Gastrocnemius medialis (tissue), 4 donors: ENCODE measurements at regions not wholly inside any gene's neighbourhood (a gene's known extent, or its start where the extent isn't known, plus 50 kb on each side); places are given as distances from the start of the nearest gene placed in this dataset.

Source experiments
- POLR2A ChIP-seq, 2 donors: fragments of 450-650 bp; IDR thresholded peaks; one replicate each; pipeline ENCODE4 v1.6.1; 2017; ENCODE audit warnings: antibody characterized with exemption in 2 of 2, mild to moderate bottlenecking in 2 of 2, moderate library complexity in 2 of 2
- TF ChIP-seq, protein P1 (sequence below), 5 experiments: fragments of 450-650 bp in 3 of 5; fragments of 200-600 bp in 2 of 5; sonication (generic) in 2 of 5; IDR thresholded peaks in 4 of 5; conservative IDR thresholded peaks in 1 of 5; 1 replicate in 4 of 5; 2 replicates in 1 of 5; pipeline ENCODE4 v1.5.1; 2016 to 2019; ENCODE audit warnings: antibody characterized with exemption in 5 of 5, mild to moderate bottlenecking in 3 of 5, moderate library complexity in 3 of 5

GRCh38 chr22:47836957-47837356 lies 1074.5 kb downstream of the TBC1D22A start:
- TF ChIP-seq, protein P1, sequence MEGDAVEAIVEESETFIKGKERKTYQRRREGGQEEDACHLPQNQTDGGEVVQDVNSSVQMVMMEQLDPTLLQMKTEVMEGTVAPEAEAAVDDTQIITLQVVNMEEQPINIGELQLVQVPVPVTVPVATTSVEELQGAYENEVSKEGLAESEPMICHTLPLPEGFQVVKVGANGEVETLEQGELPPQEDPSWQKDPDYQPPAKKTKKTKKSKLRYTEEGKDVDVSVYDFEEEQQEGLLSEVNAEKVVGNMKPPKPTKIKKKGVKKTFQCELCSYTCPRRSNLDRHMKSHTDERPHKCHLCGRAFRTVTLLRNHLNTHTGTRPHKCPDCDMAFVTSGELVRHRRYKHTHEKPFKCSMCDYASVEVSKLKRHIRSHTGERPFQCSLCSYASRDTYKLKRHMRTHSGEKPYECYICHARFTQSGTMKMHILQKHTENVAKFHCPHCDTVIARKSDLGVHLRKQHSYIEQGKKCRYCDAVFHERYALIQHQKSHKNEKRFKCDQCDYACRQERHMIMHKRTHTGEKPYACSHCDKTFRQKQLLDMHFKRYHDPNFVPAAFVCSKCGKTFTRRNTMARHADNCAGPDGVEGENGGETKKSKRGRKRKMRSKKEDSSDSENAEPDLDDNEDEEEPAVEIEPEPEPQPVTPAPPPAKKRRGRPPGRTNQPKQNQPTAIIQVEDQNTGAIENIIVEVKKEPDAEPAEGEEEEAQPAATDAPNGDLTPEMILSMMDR (IDR thresholded peaks at IDR 0.05 in 4 of 5, conservative IDR thresholded peaks at IDR 0.05 in 1 of 5): no peak
- no peak for TF ChIP-seq POLR2A (IDR thresholded peaks at IDR 0.05)
